HUES6 (cell line): ENCODE measurements at regions not wholly inside any gene's neighbourhood (a gene's known extent, or its start where the extent isn't known, plus 50 kb on each side); places are given as distances from the start of the nearest gene placed in this dataset.

Experiments
- H3K27ac ChIP-seq: 2 replicates; pipeline ENCODE4 v1.7.0; 2013; ENCODE audit warnings: low read depth, mild to moderate bottlenecking, low read length, inconsistent platforms
- H3K27me3 ChIP-seq: 2 replicates; pipeline ENCODE4 v1.6.1; 2013; ENCODE audit warnings: low read length; ENCODE audit not compliant: control insufficient read depth, insufficient read depth
- H3K36me3 ChIP-seq: 2 replicates; pipeline ENCODE4 v1.6.1; 2013; ENCODE audit warnings: low read length; ENCODE audit not compliant: control insufficient read depth, insufficient read depth
- H3K4me1 ChIP-seq: 2 replicates; pipeline ENCODE4 v1.6.1; 2013; ENCODE audit warnings: low read length; ENCODE audit not compliant: control insufficient read depth, insufficient read depth
- H3K4me3 ChIP-seq: 2 replicates; pipeline ENCODE4 v1.5.1; 2013; ENCODE audit warnings: low read depth, low read length
- H3K9ac ChIP-seq: one replicate; pipeline ENCODE4 v1.6.1; 2013; ENCODE audit warnings: mild to moderate bottlenecking, low read length
- H3K9me3 ChIP-seq: 2 replicates; pipeline ENCODE4 v1.6.1; 2013; ENCODE audit warnings: low read depth, low read length; ENCODE audit not compliant: control insufficient read depth, insufficient read depth

- H3K27ac ChIP-seq, result no peak overlapping the region
- H3K9ac ChIP-seq, result no peak overlapping the region
- no peaks in the 10 kb centered on the region for H3K36me3 ChIP-seq
- no peak overlapping the region for H3K4me3 ChIP-seq
- H3K9me3 ChIP-seq, result peaks cover 6% of the 10 kb centered on the region; the same call in 1 of the 2 replicates
- H3K4me1 ChIP-seq, result no peaks in the 10 kb centered on the region
- H3K27me3 ChIP-seq, result no peaks in the 10 kb centered on the region
Measured at GRCh38 chr7:106792233-106792926, 72.7 kb upstream of the PIK3CG start.

- no peak overlapping the region for H3K4me3 ChIP-seq
- H3K4me1 ChIP-seq, result no peaks in the 10 kb centered on the region
- no peak overlapping the region for H3K27ac ChIP-seq
- H3K9me3 ChIP-seq, result peaks cover 13% of the 10 kb centered on the region; the same call in 1 of the 2 replicates
- H3K27me3 ChIP-seq, result no peaks in the 10 kb centered on the region
- no peaks in the 10 kb centered on the region for H3K36me3 ChIP-seq
- no peak overlapping the region for H3K9ac ChIP-seq
Measured at GRCh38 chr7:106793015-106793975, 71.8 kb upstream of the PIK3CG start.

GRCh38 chr7:106794276-106795083, 70.6 kb upstream of the PIK3CG start:
- Histone ChIP-seq H3K9ac (no peak overlapping the region), H3K4me3 (no peak overlapping the region), H3K27ac (no peak overlapping the region), H3K36me3 (no peaks in the 10 kb centered on the region), H3K27me3 (no peaks in the 10 kb centered on the region), H3K4me1 (no peaks in the 10 kb centered on the region), H3K9me3 (peaks cover 14% of the 10 kb centered on the region; the same call in 1 of the 2 replicates)

- Histone ChIP-seq H3K27ac (no peak overlapping the region), H3K4me1 (no peaks in the 10 kb centered on the region), H3K4me3 (no peak overlapping the region), H3K27me3 (no peaks in the 10 kb centered on the region), H3K9me3 (peaks cover 14% of the 10 kb centered on the region; the same call in 1 of the 2 replicates), H3K9ac (no peak overlapping the region), H3K36me3 (no peaks in the 10 kb centered on the region)
Measured at GRCh38 chr7:106795084-106795876, 69.8 kb upstream of the PIK3CG start.

GRCh38 chr7:106795877-106796231, 69.2 kb upstream of the PIK3CG start:
- H3K27ac ChIP-seq, result no peak overlapping the region
- no peak overlapping the region for H3K4me3 ChIP-seq
- no peak overlapping the region for H3K9ac ChIP-seq
- H3K9me3 ChIP-seq, result peaks cover 14% of the 10 kb centered on the region; the same call in 1 of the 2 replicates
- no peaks in the 10 kb centered on the region for H3K27me3 ChIP-seq
- H3K4me1 ChIP-seq, result no peaks in the 10 kb centered on the region
- H3K36me3 ChIP-seq, result no peaks in the 10 kb centered on the region

GRCh38 chr7:106797937-106798336, 67.1 kb upstream of the PIK3CG start:
- Histone ChIP-seq H3K27me3 (no peaks in the 10 kb centered on the region), H3K9ac (no peak overlapping the region), H3K36me3 (no peaks in the 10 kb centered on the region), H3K4me3 (no peak overlapping the region), H3K4me1 (no peaks in the 10 kb centered on the region), H3K9me3 (peaks cover 14% of the 10 kb centered on the region; the same call in 1 of the 2 replicates), H3K27ac (no peak overlapping the region)

GRCh38 chr7:106802589-106802988, 62.5 kb upstream of the PIK3CG start:
- Histone ChIP-seq H3K4me1 (peaks cover 5% of the 10 kb centered on the region; the same call in 1 of the 2 replicates), H3K9me3 (peaks cover 6% of the 10 kb centered on the region; the same call in 1 of the 2 replicates), H3K4me3 (no peak overlapping the region), H3K27me3 (no peaks in the 10 kb centered on the region), H3K36me3 (no peaks in the 10 kb centered on the region), H3K9ac (no peak overlapping the region), H3K27ac (no peak overlapping the region)

- Histone ChIP-seq H3K9me3 (no peaks in the 10 kb centered on the region), H3K4me1 (peaks cover 5% of the 10 kb centered on the region; the same call in 1 of the 2 replicates), H3K4me3 (no peak overlapping the region), H3K27me3 (no peaks in the 10 kb centered on the region), H3K36me3 (no peaks in the 10 kb centered on the region), H3K9ac (no peak overlapping the region), H3K27ac (no peak overlapping the region)
Measured at GRCh38 chr7:106806556-106806955, 58.5 kb upstream of the PIK3CG start.

- H3K4me3 ChIP-seq, result no peak overlapping the region
- H3K36me3 ChIP-seq, result no peaks in the 10 kb centered on the region
- H3K27me3 ChIP-seq, result no peaks in the 10 kb centered on the region
- H3K9me3 ChIP-seq, result no peaks in the 10 kb centered on the region
- no peak overlapping the region for H3K9ac ChIP-seq
- H3K27ac ChIP-seq, result no peak overlapping the region
- peaks cover 5% of the 10 kb centered on the region; the same call in 1 of the 2 replicates for H3K4me1 ChIP-seq
Measured at GRCh38 chr7:106807474-106807873, 57.6 kb upstream of the PIK3CG start.

GRCh38 chr7:106808967-106809635, 56.0 kb upstream of the PIK3CG start:
- H3K9me3 ChIP-seq, result no peaks in the 10 kb centered on the region
- no peak overlapping the region for H3K27ac ChIP-seq
- H3K9ac ChIP-seq, result no peak overlapping the region
- H3K27me3 ChIP-seq, result no peaks in the 10 kb centered on the region
- no peak overlapping the region for H3K4me3 ChIP-seq
- no peaks in the 10 kb centered on the region for H3K36me3 ChIP-seq
- H3K4me1 ChIP-seq, result peaks cover 5% of the 10 kb centered on the region
